OCI-LY3 (cell line): ENCODE measurements at regions not wholly inside any gene's neighbourhood (a gene's known extent, or its start where the extent isn't known, plus 50 kb on each side); places are given as distances from the start of the nearest gene placed in this dataset.

ENCODE experiments used
- EZH2phosphoT487 ChIP-seq: fragments of 200-600 bp; shearing (Covaris generic); IDR thresholded peaks from 2 replicates; pipeline ENCODE4 v1.6.1; 2018; ENCODE audit warnings: antibody characterized with exemption, mixed run types, low read depth
- TF ChIP-seq, protein P1 (sequence below): fragments of 200-600, 300-600 bp; sonication (generic); IDR thresholded peaks from 2 replicates; pipeline ENCODE4 v1.5.1; 2014; ENCODE audit warnings: antibody characterized with exemption, low read length, low read depth

DNA sequence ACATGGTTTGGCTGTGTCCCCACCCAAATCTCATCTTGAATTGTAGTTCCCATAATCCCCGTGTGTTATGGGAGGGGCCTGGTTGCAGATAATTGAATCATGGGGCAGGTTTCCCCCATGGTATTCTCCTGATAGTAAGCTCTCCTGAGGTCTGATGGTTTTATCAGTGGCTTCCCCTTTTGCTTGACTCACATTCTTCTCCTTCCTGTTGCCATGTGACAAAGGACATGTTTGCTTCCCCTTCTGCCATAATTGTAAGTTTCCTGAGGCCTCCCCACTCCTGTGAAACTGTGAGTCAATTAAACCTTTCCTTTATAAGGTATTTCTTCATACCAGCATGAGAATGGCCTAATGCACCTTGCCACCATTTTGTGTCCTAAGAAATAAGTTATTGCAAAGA is 415.0 kb downstream of the COL11A1 start:
- TF ChIP-seq, protein P1, sequence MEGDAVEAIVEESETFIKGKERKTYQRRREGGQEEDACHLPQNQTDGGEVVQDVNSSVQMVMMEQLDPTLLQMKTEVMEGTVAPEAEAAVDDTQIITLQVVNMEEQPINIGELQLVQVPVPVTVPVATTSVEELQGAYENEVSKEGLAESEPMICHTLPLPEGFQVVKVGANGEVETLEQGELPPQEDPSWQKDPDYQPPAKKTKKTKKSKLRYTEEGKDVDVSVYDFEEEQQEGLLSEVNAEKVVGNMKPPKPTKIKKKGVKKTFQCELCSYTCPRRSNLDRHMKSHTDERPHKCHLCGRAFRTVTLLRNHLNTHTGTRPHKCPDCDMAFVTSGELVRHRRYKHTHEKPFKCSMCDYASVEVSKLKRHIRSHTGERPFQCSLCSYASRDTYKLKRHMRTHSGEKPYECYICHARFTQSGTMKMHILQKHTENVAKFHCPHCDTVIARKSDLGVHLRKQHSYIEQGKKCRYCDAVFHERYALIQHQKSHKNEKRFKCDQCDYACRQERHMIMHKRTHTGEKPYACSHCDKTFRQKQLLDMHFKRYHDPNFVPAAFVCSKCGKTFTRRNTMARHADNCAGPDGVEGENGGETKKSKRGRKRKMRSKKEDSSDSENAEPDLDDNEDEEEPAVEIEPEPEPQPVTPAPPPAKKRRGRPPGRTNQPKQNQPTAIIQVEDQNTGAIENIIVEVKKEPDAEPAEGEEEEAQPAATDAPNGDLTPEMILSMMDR, result no peak
- no peak for TF ChIP-seq EZH2phosphoT487
